ENCODE measurements at regions not wholly inside any gene's neighbourhood (a gene's known extent, or its start where the extent isn't known, plus 50 kb on each side); places are given as distances from the start of the nearest gene placed in this dataset.

DNA sequence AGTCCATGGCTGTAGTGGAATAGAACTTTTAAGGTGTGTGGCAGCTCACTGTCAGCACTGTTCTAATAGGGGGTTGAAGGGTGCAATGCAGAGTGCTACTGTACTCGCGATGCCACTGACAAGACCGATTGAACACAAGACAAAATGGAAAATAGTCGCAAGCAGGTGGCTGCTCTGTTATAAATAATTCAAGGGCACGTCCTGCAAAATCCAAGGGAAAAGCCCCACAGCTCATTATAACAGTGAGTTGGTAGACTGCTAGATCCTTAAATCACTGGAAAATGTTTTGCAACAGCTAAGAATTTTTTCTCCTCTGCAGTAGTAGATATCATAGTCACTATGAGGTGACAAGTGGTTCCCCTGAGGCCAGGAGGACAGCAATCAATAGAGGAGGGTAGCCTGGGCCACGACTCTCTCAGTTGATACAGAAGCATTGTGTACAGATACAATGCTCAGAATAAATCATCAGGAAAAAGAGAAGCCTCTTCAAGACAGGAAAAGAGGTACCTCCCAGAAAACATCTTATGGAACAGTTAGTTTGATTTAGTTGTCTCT lies 926.3 kb downstream of the TLE4 start:
- Histone ChIP-seq H3K9me3 (no peaks in the 10 kb centered on the region), H3K27me3 (no peaks in the 10 kb centered on the region), H3K36me3 (no peaks in the 10 kb centered on the region), H3K4me1 (no peaks in the 10 kb centered on the region), H3K27ac (no peak overlapping the region), H3K4me3 (no peak overlapping the region)
- intact Hi-C loops (cut with DNase I) = no loop called here
- TF ChIP-seq, protein P1, sequence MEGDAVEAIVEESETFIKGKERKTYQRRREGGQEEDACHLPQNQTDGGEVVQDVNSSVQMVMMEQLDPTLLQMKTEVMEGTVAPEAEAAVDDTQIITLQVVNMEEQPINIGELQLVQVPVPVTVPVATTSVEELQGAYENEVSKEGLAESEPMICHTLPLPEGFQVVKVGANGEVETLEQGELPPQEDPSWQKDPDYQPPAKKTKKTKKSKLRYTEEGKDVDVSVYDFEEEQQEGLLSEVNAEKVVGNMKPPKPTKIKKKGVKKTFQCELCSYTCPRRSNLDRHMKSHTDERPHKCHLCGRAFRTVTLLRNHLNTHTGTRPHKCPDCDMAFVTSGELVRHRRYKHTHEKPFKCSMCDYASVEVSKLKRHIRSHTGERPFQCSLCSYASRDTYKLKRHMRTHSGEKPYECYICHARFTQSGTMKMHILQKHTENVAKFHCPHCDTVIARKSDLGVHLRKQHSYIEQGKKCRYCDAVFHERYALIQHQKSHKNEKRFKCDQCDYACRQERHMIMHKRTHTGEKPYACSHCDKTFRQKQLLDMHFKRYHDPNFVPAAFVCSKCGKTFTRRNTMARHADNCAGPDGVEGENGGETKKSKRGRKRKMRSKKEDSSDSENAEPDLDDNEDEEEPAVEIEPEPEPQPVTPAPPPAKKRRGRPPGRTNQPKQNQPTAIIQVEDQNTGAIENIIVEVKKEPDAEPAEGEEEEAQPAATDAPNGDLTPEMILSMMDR (IDR thresholded peaks at IDR 0.05) = no peak
- TF ChIP-seq POLR2A (IDR thresholded peaks at IDR 0.05) (no peak), POLR2AphosphoS5 (IDR thresholded peaks at IDR 0.05; ENCODE audit: insufficient read depth in 1 of 2, low read depth in 1 of 2) (no peak)
- no peak for DNase-seq (ENCODE audit: extremely low spot score in 2 of 2)

DNA sequence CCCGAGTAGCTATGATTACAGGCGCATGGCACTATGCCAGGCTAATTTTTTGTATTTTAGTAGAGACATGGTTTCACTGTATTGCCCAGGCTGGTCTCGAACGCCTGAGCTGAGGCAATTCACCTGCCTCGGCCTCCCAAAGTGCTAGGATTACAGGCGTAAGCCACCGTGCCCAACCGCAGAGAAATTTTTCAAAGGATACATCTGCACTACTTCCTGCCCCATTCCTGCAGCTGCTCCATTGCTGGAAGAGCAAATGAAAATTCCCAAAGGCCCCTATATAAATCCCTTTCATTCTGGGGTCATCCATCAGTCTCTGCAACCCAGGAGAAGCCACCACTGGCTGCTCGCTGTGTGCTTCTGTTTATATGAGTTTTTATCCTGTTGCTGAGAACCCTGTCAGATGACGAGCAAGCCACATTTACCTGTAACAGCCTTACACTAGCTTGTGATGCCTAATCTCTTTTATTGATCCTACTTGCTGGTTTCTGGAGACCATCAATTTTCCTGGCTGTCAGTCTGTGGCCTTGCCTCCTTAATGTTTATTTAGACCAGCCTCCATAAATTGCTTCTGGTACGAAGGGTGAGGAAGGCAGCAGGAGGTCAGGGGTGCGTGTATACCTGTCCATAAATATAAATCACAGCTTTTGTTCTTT lies 925.3 kb downstream of the TLE4 start:
- Histone ChIP-seq H3K36me3 (no peaks in the 10 kb centered on the region), H3K4me1 (no peaks in the 10 kb centered on the region), H3K4me3 (no peak overlapping the region), H3K27me3 (no peaks in the 10 kb centered on the region), H3K9me3 (no peaks in the 10 kb centered on the region), H3K27ac (no peak overlapping the region)
- TF ChIP-seq, protein P1 (IDR thresholded peaks at IDR 0.05) = no peak
- no peak for TF ChIP-seq POLR2AphosphoS5 (IDR thresholded peaks at IDR 0.05; ENCODE audit: insufficient read depth in 1 of 2, low read depth in 1 of 2)
- no peak for DNase-seq (ENCODE audit: extremely low spot score in 2 of 2)
- intact Hi-C loops (cut with DNase I) = no loop called here

DNA sequence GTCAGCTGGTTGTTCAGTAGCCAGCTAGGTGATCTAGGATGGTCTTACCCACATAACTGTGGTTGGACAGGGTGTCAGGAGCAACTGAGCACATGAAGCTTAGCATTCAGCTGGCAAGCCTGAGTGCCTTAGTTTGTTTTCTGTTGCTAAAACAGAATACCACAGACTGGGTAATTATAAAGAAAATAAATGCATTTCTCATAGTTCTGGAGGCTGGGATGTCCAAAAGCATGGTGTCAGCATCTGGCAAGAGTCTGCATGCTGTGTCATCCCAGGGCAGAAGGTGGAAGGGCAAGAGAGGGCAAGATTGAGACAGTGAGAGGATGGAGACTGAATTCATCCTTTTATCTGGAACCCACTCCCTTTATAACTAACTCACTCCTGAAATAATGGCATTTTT lies 921.5 kb downstream of the TLE4 start:
- H3K9me3 ChIP-seq = no peaks in the 10 kb centered on the region
- intact Hi-C loops (cut with DNase I) = no loop called here
- no peak overlapping the region for H3K4me3 ChIP-seq
- no peaks in the 10 kb centered on the region for H3K36me3 ChIP-seq
- H3K27ac ChIP-seq = no peak overlapping the region
- H3K27me3 ChIP-seq = no peaks in the 10 kb centered on the region
- H3K4me1 ChIP-seq = no peaks in the 10 kb centered on the region
- DNase-seq (ENCODE audit: extremely low spot score in 2 of 2) = no peak
- TF ChIP-seq, protein P1 (IDR thresholded peaks at IDR 0.05) = no peak

DNA sequence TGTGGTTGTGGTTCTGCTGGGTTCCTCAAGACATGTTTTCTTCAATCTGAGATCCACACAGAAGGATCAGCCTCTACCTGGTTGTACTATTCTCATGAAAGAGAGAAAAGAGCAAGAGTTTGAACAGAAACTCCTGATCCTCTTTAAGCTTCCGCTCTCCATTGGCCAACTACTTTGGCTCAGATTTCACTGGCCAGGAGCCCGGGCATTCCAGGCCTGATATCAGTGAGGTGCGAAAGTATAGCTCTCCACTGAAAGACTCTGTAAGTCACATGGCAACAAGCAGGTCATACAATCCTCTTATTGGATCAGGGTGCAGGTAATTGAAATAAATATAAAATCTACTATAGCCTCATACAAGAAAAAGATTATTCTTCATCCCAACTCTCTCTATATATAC lies 920.5 kb downstream of the TLE4 start:
- no peak for DNase-seq (ENCODE audit: extremely low spot score in 2 of 2)

More for the DNA sequence above, 920.5 kb downstream of the TLE4 start:
- intact Hi-C loops (cut with DNase I) = no loop called here
- TF ChIP-seq POLR2AphosphoS5 (IDR thresholded peaks at IDR 0.05; ENCODE audit: insufficient read depth in 1 of 2, low read depth in 1 of 2) (no peak), POLR2A (IDR thresholded peaks at IDR 0.05) (no peak)
- TF ChIP-seq, protein P1 (IDR thresholded peaks at IDR 0.05) = no peak
- Histone ChIP-seq H3K36me3 (no peaks in the 10 kb centered on the region), H3K4me3 (no peak overlapping the region), H3K27ac (no peak overlapping the region), H3K9me3 (no peaks in the 10 kb centered on the region), H3K27me3 (no peaks in the 10 kb centered on the region), H3K4me1 (no peaks in the 10 kb centered on the region)

Measured in vagina (tissue), 2 donors.